GM12875 (cell line): ENCODE measurements at regions not wholly inside any gene's neighbourhood (a gene's known extent, or its start where the extent isn't known, plus 50 kb on each side); places are given as distances from the start of the nearest gene placed in this dataset.
"Not testable (repeated sequence)": the region's sequence is repeated elsewhere in the genome, so short reads cannot be mapped to it uniquely, and the experiment has no call there.

ENCODE experiments used
- H3K4me3 ChIP-seq: one replicate; pipeline ENCODE4 v1.5.1; 2011; ENCODE audit warnings: low read depth, low read length, control low read depth
- TF ChIP-seq, protein P1 (sequence below): IDR thresholded peaks from 2 replicates; pipeline ENCODE4 v1.5.1; 2011; ENCODE audit warnings: low read depth, mild to moderate bottlenecking, control low read depth, inconsistent platforms, low read length, moderate library complexity, borderline replicate concordance; ENCODE audit not compliant: insufficient read depth

DNA sequence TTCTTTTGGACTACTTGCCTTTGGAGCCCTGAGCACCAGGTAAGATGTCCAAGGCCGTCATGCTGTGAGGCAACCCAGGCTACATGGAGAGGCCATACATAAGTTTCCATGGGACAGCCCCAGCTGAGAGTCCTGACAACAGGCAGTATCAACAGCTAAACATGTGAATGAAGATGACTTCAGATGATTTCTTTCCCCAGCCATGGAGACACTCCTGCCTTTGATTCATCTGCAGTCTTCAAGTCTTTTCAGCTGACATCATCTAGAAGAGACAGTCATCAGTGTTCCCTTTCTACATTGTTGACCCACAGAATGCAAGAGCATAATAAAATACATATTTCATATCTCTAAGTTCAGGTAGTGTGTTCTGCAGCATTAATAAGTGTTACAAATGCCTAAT, 398.7 kb downstream of the BTG1 start:
- H3K4me3 ChIP-seq: no peak overlapping the region
- TF ChIP-seq, protein P1, sequence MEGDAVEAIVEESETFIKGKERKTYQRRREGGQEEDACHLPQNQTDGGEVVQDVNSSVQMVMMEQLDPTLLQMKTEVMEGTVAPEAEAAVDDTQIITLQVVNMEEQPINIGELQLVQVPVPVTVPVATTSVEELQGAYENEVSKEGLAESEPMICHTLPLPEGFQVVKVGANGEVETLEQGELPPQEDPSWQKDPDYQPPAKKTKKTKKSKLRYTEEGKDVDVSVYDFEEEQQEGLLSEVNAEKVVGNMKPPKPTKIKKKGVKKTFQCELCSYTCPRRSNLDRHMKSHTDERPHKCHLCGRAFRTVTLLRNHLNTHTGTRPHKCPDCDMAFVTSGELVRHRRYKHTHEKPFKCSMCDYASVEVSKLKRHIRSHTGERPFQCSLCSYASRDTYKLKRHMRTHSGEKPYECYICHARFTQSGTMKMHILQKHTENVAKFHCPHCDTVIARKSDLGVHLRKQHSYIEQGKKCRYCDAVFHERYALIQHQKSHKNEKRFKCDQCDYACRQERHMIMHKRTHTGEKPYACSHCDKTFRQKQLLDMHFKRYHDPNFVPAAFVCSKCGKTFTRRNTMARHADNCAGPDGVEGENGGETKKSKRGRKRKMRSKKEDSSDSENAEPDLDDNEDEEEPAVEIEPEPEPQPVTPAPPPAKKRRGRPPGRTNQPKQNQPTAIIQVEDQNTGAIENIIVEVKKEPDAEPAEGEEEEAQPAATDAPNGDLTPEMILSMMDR: no peak

DNA sequence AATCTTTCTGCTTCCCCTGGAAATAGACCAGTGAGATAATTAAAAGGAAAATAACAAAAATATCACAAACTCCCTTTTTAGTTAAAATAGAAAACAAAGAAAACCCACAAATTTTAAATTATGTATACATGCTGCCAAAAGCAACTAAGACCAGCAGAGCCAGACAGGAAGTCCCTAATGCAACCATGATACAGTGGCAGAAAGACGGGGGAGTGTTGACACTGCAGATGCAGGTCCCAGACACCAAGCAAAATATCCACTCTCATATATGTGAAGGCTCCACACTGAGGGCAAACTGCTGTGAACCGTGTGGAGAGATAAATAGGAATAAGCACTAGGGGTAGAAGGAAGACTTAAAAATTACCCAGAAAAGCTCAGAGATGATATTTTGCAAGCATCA, 401.0 kb downstream of the BTG1 start:
- H3K4me3 ChIP-seq: no peak overlapping the region
- TF ChIP-seq, protein P1: no peak

DNA sequence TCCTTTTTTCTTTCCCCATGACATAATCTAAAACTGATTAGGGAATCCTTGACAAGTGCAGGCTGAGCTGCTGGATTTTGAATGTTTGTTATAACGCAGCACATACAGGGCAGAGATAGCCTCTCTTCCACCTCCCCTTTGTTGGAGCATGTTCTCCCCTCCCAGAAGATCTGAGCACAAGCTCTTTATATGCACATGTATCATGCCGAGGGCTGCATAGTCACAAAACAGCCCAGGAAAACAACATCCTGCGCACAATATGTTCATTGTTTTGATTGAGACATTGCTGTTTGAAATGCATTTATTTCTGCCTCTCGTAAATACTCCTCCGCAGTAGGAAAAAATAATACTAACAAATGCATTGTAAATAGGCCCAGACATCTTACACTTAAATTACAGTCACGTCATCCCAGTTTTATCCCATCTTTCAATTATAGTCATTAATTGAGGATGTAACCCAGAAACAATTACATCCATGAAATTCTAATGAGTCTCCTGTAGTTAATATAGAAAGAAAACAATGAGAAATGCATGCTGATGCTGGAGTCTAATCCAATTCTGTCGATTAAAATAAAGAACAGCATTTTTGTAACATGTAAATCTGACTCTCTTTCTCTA, 401.8 kb downstream of the BTG1 start:
- TF ChIP-seq, protein P1: no peak
- H3K4me3 ChIP-seq: no peak overlapping the region

DNA sequence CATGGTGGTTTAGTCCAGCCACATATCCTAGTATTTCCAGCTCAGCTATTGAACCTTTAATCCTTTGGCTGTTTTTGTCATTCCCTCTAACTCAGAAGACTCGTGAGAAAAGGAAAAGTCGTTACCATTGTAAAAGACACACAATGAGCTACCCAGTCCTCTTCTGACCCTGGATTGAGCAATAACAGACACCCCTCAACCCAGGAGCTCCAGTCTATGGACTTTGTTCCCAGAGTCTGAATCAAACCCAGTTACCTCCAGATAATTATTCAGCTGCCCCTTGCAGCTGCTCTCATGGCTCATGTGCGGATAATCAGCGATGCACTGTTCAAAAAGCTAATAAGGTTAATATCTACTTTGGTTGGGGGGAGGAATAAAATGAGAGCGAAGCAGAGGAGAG, 402.4 kb downstream of the BTG1 start:
- no peak overlapping the region for H3K4me3 ChIP-seq
- TF ChIP-seq, protein P1: no peak

DNA sequence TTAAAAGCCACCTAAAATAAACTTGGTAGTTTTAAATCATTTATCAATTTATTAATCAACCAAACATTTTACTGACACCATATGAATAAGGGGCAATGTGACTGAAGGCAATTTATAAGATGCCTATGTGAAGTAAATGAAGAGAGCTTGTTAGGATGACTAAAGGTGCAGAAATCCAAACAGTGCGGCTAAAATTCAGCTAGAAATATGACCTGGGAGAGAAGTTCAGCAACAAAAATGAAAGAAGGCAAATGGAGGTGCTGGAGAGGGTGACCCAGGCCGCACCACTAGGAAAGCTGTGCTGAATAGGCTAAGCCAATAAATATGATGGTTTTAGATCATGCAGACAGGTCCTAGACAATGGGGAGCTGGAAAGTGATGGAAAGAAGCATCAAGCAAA, 403.7 kb downstream of the BTG1 start:
- no peak overlapping the region for H3K4me3 ChIP-seq
- TF ChIP-seq, protein P1: no peak

DNA sequence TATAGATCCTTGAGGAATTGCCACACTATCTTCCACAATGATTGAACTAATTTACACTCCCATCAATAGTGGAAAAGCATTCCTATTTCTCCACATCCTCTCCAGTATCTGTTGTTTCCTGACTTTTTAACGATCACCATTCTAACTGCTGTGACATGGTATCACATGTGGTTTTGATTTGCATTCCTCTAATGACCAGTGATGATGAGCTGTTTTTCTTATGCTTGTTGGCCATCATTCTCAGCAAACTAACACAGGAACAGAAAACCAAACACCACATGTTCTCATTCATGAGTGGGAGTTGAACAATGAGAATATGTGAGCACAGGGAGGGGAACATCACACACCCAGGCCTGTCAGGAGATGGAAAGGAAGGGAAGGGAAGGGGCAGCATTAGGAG, 411.8 kb downstream of the BTG1 start:
- H3K4me3 ChIP-seq: not testable (repeated sequence)

DNA sequence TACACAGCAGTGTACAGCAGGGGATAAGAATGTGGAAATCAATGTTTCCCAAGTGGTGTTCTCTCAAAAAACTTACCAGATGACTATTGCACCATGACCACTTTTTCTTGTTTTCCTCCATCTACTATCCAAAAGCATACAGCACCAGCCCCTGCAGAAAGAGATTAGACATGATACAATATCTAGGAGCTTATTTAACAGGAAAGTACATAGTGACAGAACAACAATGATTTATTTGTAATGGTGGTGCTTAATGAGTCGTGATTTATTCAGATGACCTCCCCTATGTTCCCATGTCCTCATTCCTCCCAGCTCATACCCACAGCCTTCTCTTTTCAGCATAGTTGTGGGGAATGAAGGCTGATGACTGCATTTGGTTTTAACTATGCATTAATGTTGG, 413.6 kb downstream of the BTG1 start:
- TF ChIP-seq, protein P1: no peak
- H3K4me3 ChIP-seq: no peak overlapping the region

DNA sequence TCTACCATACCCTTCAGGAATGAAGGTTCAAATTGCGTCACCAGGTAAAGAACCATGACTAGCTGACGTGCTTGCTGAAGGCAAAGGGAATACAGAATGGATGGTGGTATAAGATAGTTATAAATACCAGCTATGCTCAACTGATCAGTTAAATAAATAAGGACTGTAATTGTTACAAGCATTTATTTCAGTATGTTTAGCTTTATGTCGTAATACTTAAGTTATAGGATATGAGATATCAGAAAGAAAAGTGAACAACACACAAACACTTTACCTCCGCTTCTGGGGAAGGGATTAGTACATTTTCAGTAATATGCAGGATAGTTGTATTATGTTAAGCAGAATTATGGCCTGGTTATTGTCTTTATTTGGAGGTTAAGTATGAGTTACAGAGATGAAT, 416.1 kb downstream of the BTG1 start:
- TF ChIP-seq, protein P1: no peak

More for the DNA sequence above, 416.1 kb downstream of the BTG1 start:
- H3K4me3 ChIP-seq: no peak overlapping the region
